Colonic mucosa (tissue), 4 donors: ENCODE measurements at regions not wholly inside any gene's neighbourhood (a gene's known extent, or its start where the extent isn't known, plus 50 kb on each side); places are given as distances from the start of the nearest gene placed in this dataset.

Experiments used
- DNase-seq: peaks from one replicate; pipeline ENCODE4 v3.0.0-alpha.2; 2020
- H3K27ac ChIP-seq: fragments of 200-600 bp; one replicate; pipeline ENCODE4 v1.8.0; 2021
- H3K27me3 ChIP-seq: fragments of 200-600 bp; one replicate; pipeline ENCODE4 v1.8.0; 2021
- H3K36me3 ChIP-seq: fragments of 200-600 bp; one replicate; pipeline ENCODE4 v1.8.0; 2021
- H3K4me1 ChIP-seq: fragments of 200-600 bp; one replicate; pipeline ENCODE4 v1.8.0; 2021; ENCODE audit warnings: mild to moderate bottlenecking
- H3K4me3 ChIP-seq: fragments of 200-600 bp; one replicate; pipeline ENCODE4 v1.8.0; 2021
- H3K9ac ChIP-seq, 2 donors: one replicate each; pipeline ENCODE4 v1.7.0; 2013; ENCODE audit warnings: control low read depth in 2 of 2, low read depth in 2 of 2, low read length in 2 of 2
- H3K9me3 ChIP-seq: fragments of 200-600 bp; one replicate; pipeline ENCODE4 v1.8.0; 2021
- CTCF ChIP-seq: fragments of 200-600 bp; IDR thresholded peaks from one replicate; pipeline ENCODE4 v1.8.0; 2022; ENCODE audit warnings: antibody characterized with exemption, mild to moderate bottlenecking
- intact Hi-C: fragments of 100-400 bp; cut with DNase I; formaldehyde crosslinking; loops from one replicate; pipeline ENCODE4 v1.14.1; 2022
- donor health status: healthy.
- donor health status: DM: no; HTN: no; CAD: no.
- donor health status: DM: no; HTN: no; CAD: no.

- Histone ChIP-seq H3K27me3 (no peaks in the 10 kb centered on the region), H3K27ac (no peak overlapping the region), H3K9ac (no peak overlapping the region), H3K4me3 (no peak overlapping the region), H3K9me3 (no peaks in the 10 kb centered on the region), H3K36me3 (no peaks in the 10 kb centered on the region), H3K4me1 (no peaks in the 10 kb centered on the region)
- no peak for TF ChIP-seq CTCF
- intact Hi-C loops, result no loop called here
- no peak for DNase-seq
These were observed 624.6 kb downstream of the AACS start for GRCh38 chr12:125689576-125690410.

DNA sequence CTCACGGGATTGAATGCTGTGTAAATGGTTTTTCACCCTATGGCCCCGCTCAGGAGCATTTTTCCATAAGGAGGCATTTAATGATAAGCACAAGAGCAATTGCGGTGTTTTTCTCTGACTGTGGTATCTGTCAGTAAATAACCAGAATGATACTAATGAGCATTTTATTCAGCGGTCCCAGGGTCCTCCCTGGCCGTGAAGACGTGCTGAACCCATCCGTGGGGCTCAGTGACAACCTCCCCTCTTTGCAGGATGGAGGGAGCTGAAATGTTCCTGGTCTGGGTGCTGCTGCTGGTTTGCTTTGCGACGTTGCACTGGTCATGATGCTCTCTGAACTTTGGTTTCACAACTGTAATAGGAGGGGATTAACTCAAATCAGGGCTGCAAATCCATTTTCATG is 625.6 kb downstream of the AACS start:
- no peak overlapping the region for H3K9ac ChIP-seq
- no peaks in the 10 kb centered on the region for H3K4me1 ChIP-seq
- intact Hi-C loops, result no loop called here
- H3K4me3 ChIP-seq, result no peak overlapping the region
- no peak overlapping the region for H3K27ac ChIP-seq
- no peaks in the 10 kb centered on the region for H3K27me3 ChIP-seq
- H3K9me3 ChIP-seq, result no peaks in the 10 kb centered on the region
- TF ChIP-seq CTCF, result no peak
- DNase-seq, result no peak
- H3K36me3 ChIP-seq, result no peaks in the 10 kb centered on the region

DNA sequence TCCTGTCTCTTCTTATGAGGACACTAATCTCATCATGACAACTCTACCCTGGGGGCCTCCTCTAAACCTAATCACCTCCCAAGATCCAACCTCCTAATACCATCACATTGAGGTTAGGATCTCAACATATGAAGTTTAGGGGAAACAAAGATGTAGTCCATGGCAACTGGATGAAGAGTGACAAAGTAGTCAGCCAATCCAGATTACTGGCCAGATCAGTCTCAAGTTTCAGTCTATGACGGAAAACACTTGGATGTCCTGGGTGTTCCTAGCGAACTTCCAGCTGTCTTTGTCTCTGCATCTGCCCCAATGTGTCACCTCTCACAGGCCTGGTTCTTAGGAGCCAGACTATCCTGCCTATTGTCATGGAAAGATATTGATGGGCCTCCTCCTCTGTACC is 630.8 kb downstream of the AACS start:
- Histone ChIP-seq H3K27me3 (no peaks in the 10 kb centered on the region), H3K27ac (no peak overlapping the region)
- intact Hi-C loops, result no loop called here

DNA sequence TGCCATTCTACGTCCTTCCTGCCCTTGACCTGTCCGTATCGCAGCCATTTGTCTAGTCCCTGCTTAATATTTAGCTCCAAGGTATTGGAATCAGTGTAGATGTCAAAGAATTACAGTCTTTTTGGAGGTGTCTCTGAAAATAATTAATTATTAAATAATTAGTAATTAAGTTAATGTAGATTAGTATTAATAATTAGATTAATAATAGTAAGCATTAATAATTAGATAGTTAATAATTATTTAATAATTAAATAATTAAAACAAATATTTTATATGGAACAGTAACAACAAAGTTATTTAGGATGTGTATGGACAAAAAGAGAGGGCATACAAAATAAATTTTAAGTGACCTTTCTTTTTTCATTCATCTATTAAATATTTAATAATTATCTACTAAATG is 639.6 kb downstream of the AACS start:
- no peaks in the 10 kb centered on the region for H3K4me1 ChIP-seq
- intact Hi-C loops, result no loop called here
- H3K36me3 ChIP-seq, result no peaks in the 10 kb centered on the region
- no peak overlapping the region for H3K27ac ChIP-seq
- no peak overlapping the region for H3K9ac ChIP-seq
- no peak for TF ChIP-seq CTCF
- H3K9me3 ChIP-seq, result no peaks in the 10 kb centered on the region
- no peaks in the 10 kb centered on the region for H3K27me3 ChIP-seq
- H3K4me3 ChIP-seq, result no peak overlapping the region
- no peak for DNase-seq

More for the DNA sequence above, 630.8 kb downstream of the AACS start:
- Histone ChIP-seq H3K4me1 (no peaks in the 10 kb centered on the region), H3K36me3 (no peaks in the 10 kb centered on the region), H3K9me3 (no peaks in the 10 kb centered on the region), H3K4me3 (no peak overlapping the region), H3K9ac (no peak overlapping the region)
- TF ChIP-seq CTCF, result no peak
- DNase-seq, result no peak

DNA sequence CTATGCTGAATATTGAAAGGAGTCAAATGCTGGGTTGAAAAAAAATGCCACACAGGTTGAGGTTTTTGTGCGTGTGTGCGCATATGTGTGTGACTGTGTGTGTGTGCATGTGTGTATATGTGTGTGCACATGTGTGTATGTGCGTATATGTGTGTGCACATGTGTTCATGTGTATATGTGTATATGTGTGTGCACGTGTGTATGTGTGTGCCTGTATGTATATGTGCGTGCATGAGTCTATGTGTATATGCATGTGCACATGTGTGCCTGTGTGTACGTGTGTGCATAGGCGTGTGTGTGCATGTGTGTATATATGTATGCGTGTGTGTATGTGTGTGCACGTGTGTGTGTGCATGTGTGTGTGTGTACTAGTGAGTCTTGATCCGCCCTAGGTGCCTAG is 655.7 kb downstream of the AACS start:
- H3K36me3 ChIP-seq, result no peaks in the 10 kb centered on the region
- H3K9me3 ChIP-seq, result no peaks in the 10 kb centered on the region
- no peaks in the 10 kb centered on the region for H3K27me3 ChIP-seq
- TF ChIP-seq CTCF, result no peak
- no peaks in the 10 kb centered on the region for H3K4me1 ChIP-seq
- H3K27ac ChIP-seq, result no peak overlapping the region
- no peak overlapping the region for H3K9ac ChIP-seq
- intact Hi-C loops, result no loop called here
- no peak for DNase-seq
- H3K4me3 ChIP-seq, result no peak overlapping the region
